ENCODE measurements at regions not wholly inside any gene's neighbourhood (a gene's known extent, or its start where the extent isn't known, plus 50 kb on each side); places are given as distances from the start of the nearest gene placed in this dataset.
A peak's percentile ranks its signal among the peaks of the same experiment; 100 is the strongest.

DNA sequence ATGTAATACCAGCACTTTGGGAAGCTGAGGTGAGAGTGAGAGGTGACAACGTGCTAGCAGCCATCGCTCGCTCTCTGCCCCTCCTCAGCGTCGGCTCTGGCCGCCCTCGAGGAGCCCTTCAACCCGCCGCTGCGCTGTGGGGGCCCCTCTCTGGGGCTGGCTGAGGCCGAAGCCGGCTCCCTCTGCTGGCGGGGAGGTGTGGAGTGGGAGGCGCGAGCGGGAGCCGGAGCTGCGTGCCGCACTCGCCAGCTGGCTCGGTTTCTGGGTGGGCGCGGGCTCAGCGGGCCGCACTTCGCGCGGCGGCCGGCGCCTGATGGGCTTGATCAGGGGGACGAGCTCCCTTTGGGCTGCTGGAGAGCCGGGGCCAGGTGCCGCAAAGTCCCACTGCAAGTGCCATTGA lies 98.9 kb upstream of the UBASH3B start:
- Mint-ChIP-seq H3K4me3 (ENCODE audit: unreplicated experiment) (no peak overlapping the region), H3K9me3 (ENCODE audit: unreplicated experiment) (no peaks in the 10 kb centered on the region), H3K4me1 (ENCODE audit: unreplicated experiment) (no peaks in the 10 kb centered on the region), H3K27ac (ENCODE audit: unreplicated experiment) (no peak overlapping the region), H3K36me3 (ENCODE audit: low read depth, unreplicated experiment) (no peaks in the 10 kb centered on the region), H3K27me3 (ENCODE audit: unreplicated experiment) (peaks cover 3% of the 10 kb centered on the region)
- TF ChIP-seq, protein P1, sequence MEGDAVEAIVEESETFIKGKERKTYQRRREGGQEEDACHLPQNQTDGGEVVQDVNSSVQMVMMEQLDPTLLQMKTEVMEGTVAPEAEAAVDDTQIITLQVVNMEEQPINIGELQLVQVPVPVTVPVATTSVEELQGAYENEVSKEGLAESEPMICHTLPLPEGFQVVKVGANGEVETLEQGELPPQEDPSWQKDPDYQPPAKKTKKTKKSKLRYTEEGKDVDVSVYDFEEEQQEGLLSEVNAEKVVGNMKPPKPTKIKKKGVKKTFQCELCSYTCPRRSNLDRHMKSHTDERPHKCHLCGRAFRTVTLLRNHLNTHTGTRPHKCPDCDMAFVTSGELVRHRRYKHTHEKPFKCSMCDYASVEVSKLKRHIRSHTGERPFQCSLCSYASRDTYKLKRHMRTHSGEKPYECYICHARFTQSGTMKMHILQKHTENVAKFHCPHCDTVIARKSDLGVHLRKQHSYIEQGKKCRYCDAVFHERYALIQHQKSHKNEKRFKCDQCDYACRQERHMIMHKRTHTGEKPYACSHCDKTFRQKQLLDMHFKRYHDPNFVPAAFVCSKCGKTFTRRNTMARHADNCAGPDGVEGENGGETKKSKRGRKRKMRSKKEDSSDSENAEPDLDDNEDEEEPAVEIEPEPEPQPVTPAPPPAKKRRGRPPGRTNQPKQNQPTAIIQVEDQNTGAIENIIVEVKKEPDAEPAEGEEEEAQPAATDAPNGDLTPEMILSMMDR (IDR thresholded peaks at IDR 0.05; ENCODE audit: unreplicated experiment): peak; percentile 17
- DNase-seq (ENCODE audit: low spot score): peak; percentile 65

DNA sequence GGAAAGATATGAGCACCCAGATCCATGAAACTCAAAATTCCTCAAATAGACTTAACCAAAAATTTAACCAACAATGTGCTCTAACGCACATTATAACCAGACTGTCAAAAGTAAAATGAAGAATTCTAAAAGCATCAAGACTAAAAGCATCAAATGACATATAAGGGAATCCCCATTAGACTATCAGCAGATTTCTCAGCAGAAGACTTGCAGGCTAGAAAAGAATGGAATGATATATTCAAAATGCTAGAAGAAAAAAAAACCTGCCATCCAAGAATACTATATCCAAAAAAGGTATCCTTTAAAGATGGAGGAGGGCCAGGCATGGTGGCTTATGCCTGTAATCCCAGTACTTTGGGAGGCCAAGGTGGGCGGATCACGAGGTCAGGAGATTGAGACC lies 117.5 kb upstream of the UBASH3B start:
- TF ChIP-seq, protein P1 (IDR thresholded peaks at IDR 0.05; ENCODE audit: unreplicated experiment): no peak
- peaks cover 13% of the 10 kb centered on the region for H3K36me3 Mint-ChIP-seq (ENCODE audit: low read depth, unreplicated experiment)
- DNase-seq (ENCODE audit: low spot score): no peak
- H3K27me3 Mint-ChIP-seq (ENCODE audit: unreplicated experiment): peaks cover 3% of the 10 kb centered on the region
- H3K9me3 Mint-ChIP-seq (ENCODE audit: unreplicated experiment): peaks cover 8% of the 10 kb centered on the region
- no peak overlapping the region for H3K27ac Mint-ChIP-seq (ENCODE audit: unreplicated experiment)
- no peak overlapping the region for H3K4me3 Mint-ChIP-seq (ENCODE audit: unreplicated experiment)
- H3K4me1 Mint-ChIP-seq (ENCODE audit: unreplicated experiment): no peaks in the 10 kb centered on the region

DNA sequence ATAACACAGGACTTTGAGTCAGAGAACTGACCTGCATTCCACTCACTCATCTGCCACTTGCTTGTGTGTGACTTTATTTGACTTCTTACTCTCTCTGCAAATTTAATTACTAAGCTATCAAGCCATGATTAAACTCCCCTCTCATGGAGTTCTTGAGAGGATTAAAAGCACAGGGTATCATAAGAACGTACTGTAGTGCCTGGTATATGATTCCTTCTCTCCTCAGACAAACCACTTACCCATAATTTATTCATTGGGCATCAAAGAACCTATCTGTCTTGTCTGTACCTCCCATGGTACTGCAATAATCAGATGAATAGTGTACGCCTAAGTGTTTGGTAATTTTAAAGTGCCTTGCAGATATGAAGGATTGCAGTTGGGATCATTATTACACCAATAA lies 130.6 kb upstream of the UBASH3B start:
- peaks cover 9% of the 10 kb centered on the region for H3K4me1 Mint-ChIP-seq (ENCODE audit: unreplicated experiment)
- no peak for DNase-seq (ENCODE audit: low spot score)
- H3K9me3 Mint-ChIP-seq (ENCODE audit: unreplicated experiment): no peaks in the 10 kb centered on the region
- H3K27me3 Mint-ChIP-seq (ENCODE audit: unreplicated experiment): no peaks in the 10 kb centered on the region
- no peak overlapping the region for H3K4me3 Mint-ChIP-seq (ENCODE audit: unreplicated experiment)
- no peaks in the 10 kb centered on the region for H3K36me3 Mint-ChIP-seq (ENCODE audit: low read depth, unreplicated experiment)
- TF ChIP-seq, protein P1 (IDR thresholded peaks at IDR 0.05; ENCODE audit: unreplicated experiment): no peak
- H3K27ac Mint-ChIP-seq (ENCODE audit: unreplicated experiment): no peak overlapping the region

DNA sequence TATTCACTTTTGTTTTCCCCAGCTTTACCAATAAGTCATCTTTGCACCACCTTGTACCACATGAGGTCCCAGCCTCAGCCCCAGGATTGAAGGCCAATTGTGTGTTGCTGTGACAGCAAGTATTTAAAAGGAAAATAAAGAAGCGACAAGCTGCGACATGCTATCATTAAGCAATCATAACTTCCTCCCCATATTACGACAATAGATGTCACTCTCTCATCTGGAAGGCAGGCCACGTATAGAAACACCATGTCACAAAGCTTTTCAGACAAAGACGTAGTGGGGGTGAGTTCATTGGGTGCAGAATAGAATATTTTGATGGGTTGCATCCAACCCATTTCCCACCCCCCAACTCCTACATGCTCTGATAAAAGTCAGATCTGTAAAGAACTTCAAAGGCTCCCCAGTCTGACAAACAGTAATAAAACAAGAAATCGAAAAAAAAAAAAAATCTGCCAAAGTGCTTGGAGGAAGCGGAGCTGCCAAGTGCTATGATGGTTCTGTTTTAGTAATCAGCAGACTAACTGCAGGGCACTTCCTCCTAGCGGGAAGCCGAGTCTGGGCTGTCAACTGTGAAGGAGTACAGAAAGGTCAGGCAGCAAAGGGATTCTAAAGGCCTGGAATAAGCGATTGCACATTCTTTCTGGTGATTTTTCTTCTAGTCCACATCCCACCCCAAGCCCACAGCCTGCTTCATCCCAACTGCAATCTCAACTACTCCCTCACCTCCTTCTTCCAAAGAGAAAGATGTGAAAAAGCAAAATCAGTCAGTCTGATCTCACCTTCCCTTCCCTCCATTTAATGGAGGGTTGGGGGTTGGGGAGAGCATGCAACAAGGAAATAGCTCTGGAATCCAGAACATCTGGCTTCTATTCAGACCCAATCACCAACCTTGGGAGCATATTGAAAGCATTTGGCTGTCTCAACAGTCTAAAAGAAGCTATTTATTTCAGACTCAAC lies 131.4 kb upstream of the UBASH3B start:
- H3K4me1 Mint-ChIP-seq (ENCODE audit: unreplicated experiment): peaks cover 9% of the 10 kb centered on the region
- H3K4me3 Mint-ChIP-seq (ENCODE audit: unreplicated experiment): no peak overlapping the region
- TF ChIP-seq, protein P1 (IDR thresholded peaks at IDR 0.05; ENCODE audit: unreplicated experiment): no peak
- DNase-seq (ENCODE audit: low spot score): no peak
- H3K9me3 Mint-ChIP-seq (ENCODE audit: unreplicated experiment): no peaks in the 10 kb centered on the region
- H3K27ac Mint-ChIP-seq (ENCODE audit: unreplicated experiment): peak overlapping the region; percentile 19
- H3K36me3 Mint-ChIP-seq (ENCODE audit: low read depth, unreplicated experiment): no peaks in the 10 kb centered on the region
- H3K27me3 Mint-ChIP-seq (ENCODE audit: unreplicated experiment): no peaks in the 10 kb centered on the region

DNA sequence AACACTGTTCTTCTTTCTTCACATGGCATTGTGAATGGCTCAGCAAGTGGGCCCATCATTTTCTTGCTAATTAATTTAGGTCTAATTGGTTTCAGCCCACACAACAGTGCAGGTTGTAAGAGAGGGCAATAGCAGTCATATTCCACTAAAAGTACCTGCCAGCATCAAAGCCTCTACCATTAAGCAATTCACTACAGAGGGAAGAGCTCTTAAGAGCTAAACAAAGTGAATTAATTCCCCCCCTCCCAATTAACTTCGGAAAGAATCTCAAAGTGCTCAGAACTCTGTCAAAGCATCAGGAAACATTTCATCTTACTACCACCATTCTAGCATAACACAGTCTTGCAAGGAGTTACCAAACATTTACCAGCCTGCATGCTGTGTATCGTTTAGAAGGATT lies 133.9 kb upstream of the UBASH3B start:
- TF ChIP-seq, protein P1 (IDR thresholded peaks at IDR 0.05; ENCODE audit: unreplicated experiment): no peak
- Mint-ChIP-seq H3K36me3 (ENCODE audit: low read depth, unreplicated experiment) (no peaks in the 10 kb centered on the region), H3K4me1 (ENCODE audit: unreplicated experiment) (peaks cover 9% of the 10 kb centered on the region), H3K4me3 (ENCODE audit: unreplicated experiment) (no peak overlapping the region), H3K27me3 (ENCODE audit: unreplicated experiment) (no peaks in the 10 kb centered on the region), H3K9me3 (ENCODE audit: unreplicated experiment) (no peaks in the 10 kb centered on the region), H3K27ac (ENCODE audit: unreplicated experiment) (no peak overlapping the region)
- DNase-seq (ENCODE audit: low spot score): no peak
